Neural progenitor cell (in vitro differentiated cells): ENCODE measurements at regions not wholly inside any gene's neighbourhood (a gene's known extent, or its start where the extent isn't known, plus 50 kb on each side); places are given as distances from the start of the nearest gene placed in this dataset.

Experiments used
- DNase-seq: peaks from one replicate; pipeline ENCODE4 v3.0.0-alpha.2; 2016; ENCODE audit warnings: low spot score
- H2AFZ ChIP-seq: fragments of 200-600 bp; sonication (generic); replicated peaks from 2 replicates; pipeline ENCODE4 v1.6.1; 2016; ENCODE audit warnings: antibody characterized with exemption
- H3F3A ChIP-seq: fragments of 200-600 bp; sonication (generic); 2 replicates; pipeline ENCODE4 v1.6.1; 2016; ENCODE audit warnings: antibody characterized with exemption, low read depth
- H3K27ac ChIP-seq: fragments of 200-600 bp; sonication (generic); 2 replicates; pipeline ENCODE4 v1.5.1; 2016; ENCODE audit warnings: mild to moderate bottlenecking
- H3K27me3 ChIP-seq: fragments of 200-600 bp; sonication (generic); 2 replicates; pipeline ENCODE4 v1.6.1; 2016; ENCODE audit warnings: mild to moderate bottlenecking, moderate library complexity
- H3K36me3 ChIP-seq: fragments of 200-600 bp; sonication (generic); 2 replicates; pipeline ENCODE4 v1.5.1; 2016
- H3K4me1 ChIP-seq: fragments of 200-600 bp; sonication (generic); 2 replicates; pipeline ENCODE4 v1.6.1; 2016; ENCODE audit warnings: mixed run types
- H3K4me2 ChIP-seq: fragments of 200-600 bp; sonication (generic); 2 replicates; pipeline ENCODE4 v1.6.1; 2016
- H3K4me3 ChIP-seq: fragments of 200-600 bp; sonication (generic); 2 replicates; pipeline ENCODE4 v1.5.1; 2016
- H3K79me2 ChIP-seq: fragments of 200-600 bp; sonication (generic); 2 replicates; pipeline ENCODE4 v1.6.1; 2016; ENCODE audit warnings: low read depth
- H3K9ac ChIP-seq: fragments of 200-600 bp; sonication (generic); 2 replicates; pipeline ENCODE4 v1.6.1; 2016
- H3K9me3 ChIP-seq: fragments of 200-600 bp; sonication (generic); 2 replicates; pipeline ENCODE4 v1.5.1; 2016; ENCODE audit warnings: low read depth
- H4K20me1 ChIP-seq: fragments of 200-600 bp; sonication (generic); 2 replicates; pipeline ENCODE4 v1.6.1; 2016; ENCODE audit warnings: low read depth
- H3K27ac Mint-ChIP-seq: 3 replicates; pipeline ENCODE4 v1.8.0; 2021; ENCODE audit warnings: mixed read lengths
- H3K27me3 Mint-ChIP-seq: 2 replicates; pipeline ENCODE4 v1.8.0; 2022; ENCODE audit warnings: low read depth, mild to moderate bottlenecking, inconsistent platforms, moderate library complexity, mixed read lengths; ENCODE audit not compliant: insufficient read depth
- H3K36me3 Mint-ChIP-seq: 3 replicates; pipeline ENCODE4 v1.8.0; 2021; ENCODE audit warnings: mixed read lengths
- H3K4me1 Mint-ChIP-seq: 3 replicates; pipeline ENCODE4 v1.8.0; 2021; ENCODE audit warnings: mixed read lengths
- H3K4me3 Mint-ChIP-seq: 3 replicates; pipeline ENCODE4 v1.8.0; 2021; ENCODE audit warnings: mild to moderate bottlenecking, moderate library complexity, mixed read lengths
- H3K9me3 Mint-ChIP-seq: 3 replicates; pipeline ENCODE4 v1.8.0; 2020; ENCODE audit warnings: mixed read lengths
- CTCF ChIP-seq: fragments of 200-600 bp; sonication (generic); IDR thresholded peaks from 2 replicates; pipeline ENCODE4 v1.5.1; 2017; ENCODE audit warnings: antibody characterized with exemption, mild to moderate bottlenecking
- EZH2 ChIP-seq: fragments of 200-600 bp; sonication (generic); IDR thresholded peaks from 2 replicates; pipeline ENCODE4 v1.6.1; 2017; ENCODE audit warnings: antibody characterized with exemption, mild to moderate bottlenecking, moderate library complexity
- EZH2phosphoT487 ChIP-seq: fragments of 200-600 bp; sonication (generic); IDR thresholded peaks from 2 replicates; pipeline ENCODE4 v1.6.1; 2017; ENCODE audit warnings: antibody characterized with exemption

GRCh38 chr16:48790151-48790550, 180.2 kb upstream of the N4BP1 start:
- H3K4me1 Mint-ChIP-seq: peaks cover 21% of the 10 kb centered on the region
- H3K27me3 ChIP-seq: no peaks in the 10 kb centered on the region
- no peak overlapping the region for H3K4me3 Mint-ChIP-seq
- no peaks in the 10 kb centered on the region for H3K9me3 ChIP-seq
- DNase-seq: no peak
- H3K4me2 ChIP-seq: no peak overlapping the region
- H3K27ac ChIP-seq: no peak overlapping the region
- no peak overlapping the region for H3K27ac Mint-ChIP-seq
- H3K36me3 ChIP-seq: no peaks in the 10 kb centered on the region
- H3F3A ChIP-seq: no peaks in the 10 kb centered on the region
- H3K9me3 Mint-ChIP-seq: no peaks in the 10 kb centered on the region
- H3K27me3 Mint-ChIP-seq: no peaks in the 10 kb centered on the region
- TF ChIP-seq EZH2 (no peak), CTCF (no peak), EZH2phosphoT487 (no peak)
- no peaks in the 10 kb centered on the region for H4K20me1 ChIP-seq
- no peaks in the 10 kb centered on the region for H3K36me3 Mint-ChIP-seq
- no peak overlapping the region for H3K4me3 ChIP-seq
- H3K79me2 ChIP-seq: no peaks in the 10 kb centered on the region
- peaks cover 12% of the 10 kb centered on the region for H3K4me1 ChIP-seq
- no peak overlapping the region for H2AFZ ChIP-seq
- H3K9ac ChIP-seq: no peak overlapping the region

GRCh38 chr16:48788475-48788874, 178.5 kb upstream of the N4BP1 start:
- TF ChIP-seq EZH2: no peak
- no peak for TF ChIP-seq EZH2phosphoT487
- no peak for TF ChIP-seq CTCF
- Mint-ChIP-seq H3K27me3 (no peaks in the 10 kb centered on the region), H3K9me3 (no peaks in the 10 kb centered on the region), H3K4me3 (no peak overlapping the region), H3K4me1 (peaks cover 21% of the 10 kb centered on the region), H3K36me3 (no peaks in the 10 kb centered on the region), H3K27ac (no peak overlapping the region)
- H2AFZ ChIP-seq: no peak overlapping the region
- H3K27me3 ChIP-seq: no peaks in the 10 kb centered on the region
- no peaks in the 10 kb centered on the region for H3K79me2 ChIP-seq
- H3K4me3 ChIP-seq: no peak overlapping the region
- H3K36me3 ChIP-seq: no peaks in the 10 kb centered on the region
- no peaks in the 10 kb centered on the region for H3K9me3 ChIP-seq
- no peaks in the 10 kb centered on the region for H3F3A ChIP-seq
- H3K4me1 ChIP-seq: peaks cover 12% of the 10 kb centered on the region
- no peak overlapping the region for H3K27ac ChIP-seq
- H3K9ac ChIP-seq: no peak overlapping the region
- H4K20me1 ChIP-seq: no peaks in the 10 kb centered on the region
- DNase-seq: no peak
- no peak overlapping the region for H3K4me2 ChIP-seq

GRCh38 chr16:48745541-48745940, 135.6 kb upstream of the N4BP1 start:
- Histone ChIP-seq H3K4me2 (no peak overlapping the region), H3K4me1 (no peaks in the 10 kb centered on the region), H3K27ac (no peak overlapping the region), H3K79me2 (no peaks in the 10 kb centered on the region), H3K27me3 (no peaks in the 10 kb centered on the region), H3K36me3 (no peaks in the 10 kb centered on the region), H3K9me3 (no peaks in the 10 kb centered on the region), H3K4me3 (no peak overlapping the region), H3K9ac (no peak overlapping the region), H4K20me1 (no peaks in the 10 kb centered on the region), H2AFZ (no peak overlapping the region), H3F3A (no peaks in the 10 kb centered on the region)
- Mint-ChIP-seq H3K36me3 (no peaks in the 10 kb centered on the region), H3K4me1 (no peaks in the 10 kb centered on the region), H3K9me3 (peaks cover 10% of the 10 kb centered on the region), H3K27ac (no peak overlapping the region), H3K27me3 (peaks cover 7% of the 10 kb centered on the region), H3K4me3 (no peak overlapping the region)
- no peak for TF ChIP-seq CTCF
- no peak for TF ChIP-seq EZH2
- no peak for TF ChIP-seq EZH2phosphoT487
- DNase-seq: no peak

GRCh38 chr16:48740964-48741363, 131.0 kb upstream of the N4BP1 start:
- no peak for DNase-seq
- Histone ChIP-seq H3K27me3 (no peaks in the 10 kb centered on the region), H3K9ac (no peak overlapping the region), H2AFZ (no peak overlapping the region), H3K4me3 (no peak overlapping the region), H3K9me3 (no peaks in the 10 kb centered on the region), H3K36me3 (no peaks in the 10 kb centered on the region), H4K20me1 (no peaks in the 10 kb centered on the region), H3K4me1 (no peaks in the 10 kb centered on the region), H3K27ac (no peak overlapping the region), H3F3A (no peaks in the 10 kb centered on the region), H3K4me2 (no peak overlapping the region), H3K79me2 (no peaks in the 10 kb centered on the region)
- Mint-ChIP-seq H3K27me3 (peaks cover 5% of the 10 kb centered on the region), H3K9me3 (peaks cover 10% of the 10 kb centered on the region), H3K4me3 (no peak overlapping the region), H3K4me1 (no peaks in the 10 kb centered on the region), H3K27ac (no peak overlapping the region), H3K36me3 (no peaks in the 10 kb centered on the region)
- TF ChIP-seq CTCF (no peak), EZH2 (no peak), EZH2phosphoT487 (no peak)
